Activated CD4-positive, alpha-beta T cell treated with anti-CD3 and anti-CD28 coated beads, Interleukin-2, amount 10 ng/mL, durations not matched to agents 7 days and 5 days (primary cell): ENCODE measurements at regions not wholly inside any gene's neighbourhood (a gene's known extent, or its start where the extent isn't known, plus 50 kb on each side); places are given as distances from the start of the nearest gene placed in this dataset.

Experiments used
- CTCF ChIA-PET: fragments of 350-600 bp; sonication (Branson Sonifier 250); formaldehyde crosslinking; loops from one replicate; lab custom pipeline; 2021; ENCODE audit warnings: antibody characterized with exemption; lab: Charles Lee
- POLR2A ChIA-PET: fragments of 350-600 bp; sonication (Branson Sonifier 250); formaldehyde crosslinking; loops from one replicate; lab custom pipeline; 2021; ENCODE audit warnings: antibody characterized with exemption; lab: Charles Lee
- DNase-seq: peaks from one replicate; pipeline ENCODE4 v3.0.0-alpha.2; 2020
- H3K27ac Mint-ChIP-seq: one replicate; pipeline ENCODE4 v1.8.0; 2021; ENCODE audit warnings: mild to moderate bottlenecking, moderate library complexity, mixed read lengths
- H3K27me3 Mint-ChIP-seq: one replicate; pipeline ENCODE4 v1.8.0; 2021; ENCODE audit warnings: mixed read lengths
- H3K36me3 Mint-ChIP-seq: one replicate; pipeline ENCODE4 v1.8.0; 2021; ENCODE audit warnings: low read depth, mixed read lengths
- H3K4me1 Mint-ChIP-seq: one replicate; pipeline ENCODE4 v1.8.0; 2021; ENCODE audit warnings: mixed read lengths
- H3K4me3 Mint-ChIP-seq: one replicate; pipeline ENCODE4 v1.8.0; 2021; ENCODE audit warnings: mild to moderate bottlenecking, moderate library complexity, mixed read lengths
- H3K9me3 Mint-ChIP-seq: one replicate; pipeline ENCODE4 v1.8.0; 2021; ENCODE audit warnings: mixed read lengths

DNA sequence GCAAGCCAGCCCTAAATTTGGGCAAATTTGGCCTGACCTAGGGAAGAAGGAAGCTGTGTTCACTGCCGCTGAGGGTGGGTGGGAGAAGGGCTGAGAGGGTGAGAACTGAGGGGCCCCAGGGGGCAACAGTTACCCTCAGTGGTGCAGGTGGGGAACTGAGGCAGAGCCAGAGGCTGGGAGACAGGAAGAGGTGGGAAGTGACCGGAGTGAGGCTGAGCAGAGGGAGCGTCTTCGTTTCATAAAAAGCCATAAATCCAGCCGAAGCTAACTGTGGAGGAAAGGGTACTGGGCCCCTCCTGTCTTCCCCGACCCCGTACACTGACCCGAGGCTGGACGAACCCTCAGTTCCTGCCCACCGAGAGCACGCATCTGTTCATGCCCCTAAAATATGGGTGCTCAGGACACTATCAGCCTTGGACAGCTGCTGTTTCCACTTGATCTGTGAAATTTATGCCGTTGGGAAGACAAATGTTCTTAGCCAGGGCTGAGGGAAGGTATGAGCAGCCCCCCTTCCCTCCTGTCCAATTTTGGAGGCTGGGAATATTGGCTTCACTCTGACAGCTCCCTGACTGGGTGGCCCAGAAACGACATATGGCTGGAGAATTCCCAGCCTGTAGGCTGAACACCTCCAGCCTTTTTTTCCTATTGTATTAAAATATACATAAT, 116.5 kb downstream of the KIF26A start:
- Mint-ChIP-seq H3K27me3 (peaks cover 17% of the 10 kb centered on the region), H3K27ac (no peak overlapping the region), H3K4me3 (no peak overlapping the region), H3K9me3 (peaks cover 2% of the 10 kb centered on the region), H3K4me1 (no peaks in the 10 kb centered on the region), H3K36me3 (no peaks in the 10 kb centered on the region)
- ChIA-PET POLR2A (no interaction called here), CTCF (no interaction called here)
- no peak for DNase-seq

DNA sequence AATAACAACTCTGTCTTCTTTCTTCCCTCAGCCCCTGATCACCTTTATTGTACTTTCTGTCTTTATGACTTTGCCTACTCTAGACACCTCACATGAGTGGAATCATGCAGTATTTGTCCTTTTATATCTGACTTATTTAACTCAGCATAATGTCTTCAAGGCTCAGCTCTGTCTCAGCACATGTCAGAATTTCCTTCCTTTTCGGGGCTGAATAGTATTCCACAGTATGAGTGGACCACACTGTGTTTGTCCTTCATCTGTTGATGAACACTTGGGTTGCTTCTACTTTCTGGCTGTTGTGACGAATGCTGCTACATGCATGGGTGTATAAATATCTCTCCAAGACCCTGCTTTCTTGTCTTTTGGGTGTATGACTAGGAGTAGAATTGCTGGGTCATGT, 117.6 kb downstream of the KIF26A start:
- H3K9me3 Mint-ChIP-seq, result peaks cover 2% of the 10 kb centered on the region
- DNase-seq, result no peak

DNA sequence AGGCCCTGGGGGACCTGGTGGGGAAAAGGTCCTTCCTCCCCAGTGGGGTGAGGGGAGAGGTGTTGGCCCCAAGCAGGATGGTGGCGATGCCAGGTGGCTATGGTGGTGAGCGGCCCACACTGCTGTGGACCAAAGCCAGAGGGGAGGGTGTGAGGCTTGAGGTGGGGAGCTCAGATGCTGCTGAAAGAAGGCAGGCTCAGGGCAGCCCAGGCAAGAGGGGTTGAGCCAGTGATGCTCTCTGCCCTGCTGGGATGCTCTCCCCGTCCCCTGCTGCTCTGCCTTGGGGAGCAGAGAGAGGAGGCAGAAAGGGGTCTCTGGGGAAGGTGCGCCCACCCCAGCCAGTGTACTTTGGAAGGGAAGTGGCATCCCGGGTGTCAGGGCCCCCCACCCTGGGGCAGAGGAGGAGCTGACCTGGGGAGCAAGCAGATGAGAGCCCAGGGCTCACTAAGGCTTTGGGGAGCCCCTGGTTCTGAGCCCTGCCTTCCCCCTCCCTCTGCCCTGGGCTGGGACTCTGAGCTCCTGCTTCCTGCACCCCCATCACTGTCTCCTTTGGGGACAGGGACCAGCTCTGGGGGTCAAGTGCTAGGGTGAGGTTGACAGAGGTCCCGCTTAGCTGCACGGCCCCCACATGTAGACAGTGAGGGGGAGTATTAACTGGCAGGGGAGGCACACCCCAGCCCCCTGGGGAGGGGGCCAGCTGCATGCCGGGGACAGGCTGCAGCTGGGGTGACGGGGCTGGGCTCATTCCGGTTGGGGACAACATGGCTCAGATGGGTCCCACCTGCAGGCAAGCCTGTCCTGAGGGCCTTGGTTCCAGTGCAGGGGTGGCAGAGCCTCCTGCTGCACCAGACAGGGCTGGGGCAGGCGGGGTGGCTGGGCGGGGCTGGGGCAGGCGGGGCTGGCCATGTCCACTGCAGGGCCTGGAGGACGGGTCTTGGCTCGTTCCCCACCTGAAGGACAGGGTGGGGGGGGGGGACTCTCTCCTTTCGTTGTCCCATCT, 124.4 kb downstream of the KIF26A start:
- no peaks in the 10 kb centered on the region for H3K36me3 Mint-ChIP-seq
- POLR2A ChIA-PET, result no interaction called here
- no peaks in the 10 kb centered on the region for H3K4me1 Mint-ChIP-seq
- no peaks in the 10 kb centered on the region for H3K9me3 Mint-ChIP-seq
- no peak for DNase-seq
- CTCF ChIA-PET, result interaction anchor here (0.5 kb wide), 1 partner anchor 895 kb away, joined by 3 read pairs; no protein-coding TSS in a partner anchor
- no peak overlapping the region for H3K27ac Mint-ChIP-seq
- H3K27me3 Mint-ChIP-seq, result peaks cover 14% of the 10 kb centered on the region
- H3K4me3 Mint-ChIP-seq, result no peak overlapping the region

More for the DNA sequence above, 117.6 kb downstream of the KIF26A start:
- Mint-ChIP-seq H3K4me1 (no peaks in the 10 kb centered on the region), H3K27ac (no peak overlapping the region), H3K36me3 (no peaks in the 10 kb centered on the region), H3K4me3 (no peak overlapping the region), H3K27me3 (peaks cover 19% of the 10 kb centered on the region)
- ChIA-PET CTCF (no interaction called here), POLR2A (no interaction called here)

DNA sequence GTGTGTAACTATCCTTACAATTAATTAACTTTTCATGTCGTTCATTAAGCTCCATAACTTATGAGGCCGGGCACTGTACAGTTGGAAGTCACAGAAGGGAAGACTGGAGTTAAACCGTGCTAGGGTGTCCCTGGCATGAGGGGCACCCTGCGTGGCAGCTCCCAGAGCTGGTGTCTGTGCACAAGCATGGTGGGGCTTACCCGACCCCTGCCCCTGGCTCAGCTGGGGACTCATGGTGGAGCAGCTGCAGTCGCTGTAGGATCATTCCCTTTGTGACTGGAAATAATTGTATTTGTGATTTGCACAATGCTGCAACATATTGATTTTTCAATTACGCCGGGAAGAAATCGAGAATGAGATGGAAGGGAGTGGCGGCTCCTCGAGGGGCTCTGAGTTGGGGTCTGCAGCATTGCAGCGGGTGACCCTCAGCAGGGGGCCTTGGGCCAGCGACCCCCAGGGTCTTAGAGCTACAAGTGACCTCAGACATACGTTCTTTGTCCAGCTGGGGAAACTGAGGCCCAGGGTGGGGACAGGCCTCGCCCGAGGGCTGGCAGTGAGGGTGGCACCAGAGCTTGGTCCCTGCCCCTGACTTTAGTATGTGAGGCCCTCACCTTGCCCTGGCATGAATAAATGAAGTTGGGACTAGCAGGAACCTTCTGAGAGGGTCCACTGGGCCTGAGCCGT, 125.4 kb downstream of the KIF26A start:
- H3K4me3 Mint-ChIP-seq, result no peak overlapping the region
- no peaks in the 10 kb centered on the region for H3K9me3 Mint-ChIP-seq
- POLR2A ChIA-PET, result no interaction called here
- no peak for DNase-seq
- H3K27me3 Mint-ChIP-seq, result peaks cover 9% of the 10 kb centered on the region
- CTCF ChIA-PET, result interaction anchor here (0.5 kb wide), 1 partner anchor 896 kb away, joined by 3 read pairs; no protein-coding TSS in a partner anchor
- H3K36me3 Mint-ChIP-seq, result no peaks in the 10 kb centered on the region
- H3K4me1 Mint-ChIP-seq, result peaks cover 3% of the 10 kb centered on the region
- no peak overlapping the region for H3K27ac Mint-ChIP-seq

DNA sequence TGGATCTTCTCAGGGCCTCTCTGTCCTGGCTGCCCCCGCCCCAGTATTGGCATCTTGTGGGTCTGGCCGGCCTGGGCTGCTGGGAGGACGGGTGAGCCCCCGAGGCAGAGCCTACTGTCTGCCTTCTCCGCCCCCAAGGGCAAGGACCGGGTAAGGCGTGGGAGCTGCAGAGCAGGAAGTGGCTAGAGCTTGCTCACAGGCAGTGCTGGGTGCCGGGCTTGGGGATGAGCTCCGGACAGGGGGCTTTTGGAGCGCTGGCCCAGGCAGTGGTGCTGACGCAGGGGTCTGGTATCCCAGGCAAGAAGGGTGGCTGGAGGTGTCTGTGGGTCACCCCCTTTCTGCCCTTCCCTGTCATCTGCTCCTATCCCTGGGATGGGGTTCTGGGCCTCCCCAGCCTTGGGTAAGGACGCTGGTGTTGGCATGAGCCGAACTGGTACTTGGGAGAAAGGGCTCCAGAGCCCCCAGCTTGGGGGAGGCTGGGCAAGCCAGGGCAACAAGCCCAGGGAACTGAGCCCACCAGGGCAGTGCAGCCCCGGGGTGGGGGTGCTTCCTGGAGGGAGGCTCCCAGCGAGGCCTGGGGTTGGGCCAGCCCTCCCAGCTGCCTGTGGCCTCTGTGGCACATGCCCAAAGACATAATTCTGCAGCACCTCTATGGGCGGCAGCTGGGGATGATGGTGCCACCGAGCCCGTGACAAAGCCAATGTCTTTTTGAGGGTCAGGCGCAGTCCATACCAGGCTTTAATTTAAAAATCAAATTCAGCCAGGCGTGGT, 126.3 kb downstream of the KIF26A start:
- H3K4me1 Mint-ChIP-seq, result peaks cover 3% of the 10 kb centered on the region
- H3K27me3 Mint-ChIP-seq, result peaks cover 2% of the 10 kb centered on the region
- DNase-seq, result no peak
- ChIA-PET POLR2A (no interaction called here), CTCF (no interaction called here)
- H3K9me3 Mint-ChIP-seq, result no peaks in the 10 kb centered on the region
- H3K36me3 Mint-ChIP-seq, result no peaks in the 10 kb centered on the region
- H3K27ac Mint-ChIP-seq, result no peak overlapping the region
- H3K4me3 Mint-ChIP-seq, result no peak overlapping the region

DNA sequence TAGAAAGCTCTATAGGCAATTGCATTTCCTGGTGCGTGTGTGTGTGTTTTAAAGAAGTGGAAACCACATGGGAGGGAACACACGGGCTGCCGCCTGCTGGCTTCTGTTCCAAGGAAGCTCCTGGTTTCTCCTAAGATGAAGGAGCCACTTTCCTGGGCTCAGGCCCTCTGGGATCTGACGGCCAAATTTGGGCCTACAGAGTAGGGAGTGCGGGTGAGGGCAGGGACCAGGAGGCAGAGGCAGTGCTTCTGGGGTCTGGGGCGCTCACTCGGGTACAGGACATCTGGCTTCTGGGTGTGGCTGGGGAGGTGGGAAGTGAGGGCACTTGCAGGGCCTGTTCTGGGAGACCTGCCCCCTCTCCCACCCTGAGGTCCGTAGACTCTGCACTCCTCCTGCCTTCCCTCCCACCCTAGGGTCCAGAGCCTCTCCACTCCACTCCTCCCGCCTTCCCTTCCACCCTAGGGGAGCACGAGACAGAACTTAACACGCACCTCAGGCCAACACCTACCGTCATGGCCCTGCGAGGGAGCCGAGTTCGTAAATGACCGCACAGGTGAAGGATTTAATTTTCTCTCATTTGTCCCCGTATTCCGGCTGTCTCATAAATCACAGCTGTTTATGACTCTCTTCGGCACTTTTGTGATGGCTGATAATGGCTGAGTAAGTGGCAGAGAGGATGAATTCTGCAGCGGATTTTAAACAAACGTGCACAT, 127.7 kb downstream of the KIF26A start:
- Mint-ChIP-seq H3K4me3 (no peak overlapping the region), H3K9me3 (no peaks in the 10 kb centered on the region), H3K36me3 (no peaks in the 10 kb centered on the region), H3K27ac (no peak overlapping the region), H3K4me1 (peaks cover 3% of the 10 kb centered on the region), H3K27me3 (no peaks in the 10 kb centered on the region)
- POLR2A ChIA-PET, result no interaction called here
- CTCF ChIA-PET, result no interaction called here
- DNase-seq, result no peak

DNA sequence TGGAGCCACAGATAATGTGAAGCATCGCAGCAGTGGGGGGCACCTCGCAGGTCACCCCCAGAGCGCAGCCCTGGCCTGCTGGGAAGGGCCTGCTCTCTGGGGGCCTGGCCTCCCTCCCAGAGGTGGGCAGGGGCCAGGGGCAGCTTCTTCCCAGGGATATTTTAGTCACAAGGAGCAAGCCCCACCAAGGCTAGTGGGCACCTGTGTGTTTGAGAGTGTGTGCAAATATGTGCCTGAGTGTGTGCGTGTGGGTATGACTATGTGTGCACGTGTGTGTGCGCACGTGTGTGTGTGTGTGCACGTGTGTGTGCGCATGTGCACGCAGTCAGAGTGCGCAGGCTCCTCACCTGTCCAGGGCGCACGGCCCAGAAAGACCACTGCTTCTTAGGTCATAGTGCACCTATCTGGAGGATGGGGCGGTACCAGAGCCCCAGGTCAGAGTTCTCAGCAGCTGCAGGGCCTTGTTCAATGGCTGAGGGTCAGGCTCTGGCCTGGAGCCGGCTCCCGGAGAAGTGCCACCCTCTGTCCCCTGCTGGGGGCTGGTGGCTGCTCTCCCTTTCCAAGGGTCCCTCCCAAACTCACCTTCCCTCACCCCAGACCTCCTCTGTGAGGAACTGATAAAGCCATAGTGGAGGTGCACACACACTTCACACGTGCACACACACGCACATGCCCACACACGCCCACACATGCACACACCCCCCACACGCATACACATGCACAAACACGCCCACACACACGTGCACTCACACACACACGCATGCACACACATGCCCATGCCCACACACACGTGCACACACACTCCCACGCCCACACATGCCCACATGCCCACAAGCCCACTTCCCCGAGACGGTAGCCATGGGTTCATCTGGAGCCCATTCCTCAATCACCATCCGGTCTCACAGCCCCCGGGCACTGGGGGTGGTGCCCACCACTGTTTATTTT, 128.5 kb downstream of the KIF26A start:
- CTCF ChIA-PET, result no interaction called here
- H3K27ac Mint-ChIP-seq, result no peak overlapping the region

DNA sequence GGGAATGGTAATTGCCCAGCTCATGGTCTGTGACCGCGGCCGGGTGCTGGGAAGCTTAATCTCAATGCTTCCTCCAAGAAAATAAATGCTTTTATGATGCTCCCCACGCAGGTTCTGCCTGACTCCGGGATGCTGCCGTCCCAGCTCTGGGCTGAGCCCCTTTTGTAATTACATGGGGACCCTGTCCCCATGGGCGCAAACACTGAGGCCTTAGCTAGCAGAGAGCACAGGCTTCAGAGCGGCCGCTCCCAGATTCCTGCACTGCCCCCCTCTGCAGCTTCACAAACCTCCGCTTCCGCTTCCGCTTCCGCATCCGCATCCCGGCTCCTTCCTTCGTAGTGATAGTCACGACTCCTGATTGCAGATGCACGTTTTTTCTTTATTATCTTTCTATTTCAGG, 129.5 kb downstream of the KIF26A start:
- no peaks in the 10 kb centered on the region for H3K36me3 Mint-ChIP-seq
- no peak overlapping the region for H3K27ac Mint-ChIP-seq
- H3K27me3 Mint-ChIP-seq, result peaks cover 3% of the 10 kb centered on the region
- H3K9me3 Mint-ChIP-seq, result no peaks in the 10 kb centered on the region
- POLR2A ChIA-PET, result no interaction called here
- H3K4me1 Mint-ChIP-seq, result peaks cover 3% of the 10 kb centered on the region
- DNase-seq, result no peak
- CTCF ChIA-PET, result no interaction called here
- no peak overlapping the region for H3K4me3 Mint-ChIP-seq

More for the DNA sequence above, 128.5 kb downstream of the KIF26A start:
- POLR2A ChIA-PET, result no interaction called here
- DNase-seq, result no peak
- Mint-ChIP-seq H3K36me3 (no peaks in the 10 kb centered on the region), H3K9me3 (no peaks in the 10 kb centered on the region), H3K4me1 (peaks cover 3% of the 10 kb centered on the region), H3K27me3 (no peaks in the 10 kb centered on the region), H3K4me3 (no peak overlapping the region)

DNA sequence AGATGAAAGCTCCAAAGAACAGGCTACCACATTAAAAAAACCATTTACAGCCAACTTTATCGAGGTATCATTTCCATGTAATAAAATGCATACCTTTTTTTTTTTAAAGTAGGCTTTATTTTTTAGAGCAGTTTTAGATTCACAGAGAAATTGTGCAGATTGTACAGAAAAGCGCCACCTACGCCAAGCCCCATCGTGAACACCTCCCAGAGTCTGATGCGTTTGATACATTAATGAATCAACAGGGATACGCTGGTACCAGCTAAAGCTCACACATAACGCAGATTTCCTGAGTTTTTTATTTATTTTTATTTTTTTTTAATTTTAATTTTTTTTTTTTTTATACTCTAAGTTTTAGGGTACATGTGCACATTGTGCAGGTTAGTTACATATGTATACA, 129.9 kb downstream of the KIF26A start:
- CTCF ChIA-PET, result no interaction called here
- no peaks in the 10 kb centered on the region for H3K36me3 Mint-ChIP-seq
- peaks cover 3% of the 10 kb centered on the region for H3K27me3 Mint-ChIP-seq
- peaks cover 3% of the 10 kb centered on the region for H3K4me1 Mint-ChIP-seq
- DNase-seq, result no peak
- POLR2A ChIA-PET, result no interaction called here
- H3K9me3 Mint-ChIP-seq, result no peaks in the 10 kb centered on the region
- no peak overlapping the region for H3K4me3 Mint-ChIP-seq
- no peak overlapping the region for H3K27ac Mint-ChIP-seq

DNA sequence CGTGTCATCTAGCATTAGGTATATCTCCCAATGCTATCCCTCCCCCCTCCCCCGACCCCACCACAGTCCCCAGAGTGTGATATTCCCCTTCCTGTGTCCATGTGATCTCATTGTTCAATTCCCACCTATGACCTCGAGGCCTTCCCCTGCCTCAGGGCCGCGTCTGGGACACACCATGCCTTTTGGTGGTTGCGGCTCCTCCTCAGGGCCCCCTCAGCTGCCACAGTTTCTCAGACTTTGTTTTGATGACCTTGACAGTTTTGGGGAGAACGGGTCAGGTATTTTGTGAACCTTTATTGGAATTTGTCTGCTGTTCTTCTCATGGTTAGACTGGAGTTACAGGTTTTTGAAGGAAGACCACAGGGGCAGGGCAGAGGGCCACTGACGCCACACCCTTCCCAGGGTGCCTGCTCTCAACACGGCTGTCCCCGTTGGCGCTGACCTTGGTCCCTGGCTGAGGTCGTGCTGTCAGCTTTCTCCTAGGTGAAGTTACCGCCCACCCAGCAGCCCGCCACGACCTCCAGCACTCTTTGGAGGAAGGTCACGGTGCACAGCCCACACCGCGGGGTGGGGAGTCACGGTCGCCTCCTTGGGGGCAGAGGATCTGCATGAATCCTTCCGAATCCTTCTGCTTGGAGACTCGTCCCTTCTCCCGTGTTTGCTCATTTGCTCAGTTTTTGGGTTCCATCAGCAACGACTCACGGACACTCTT, 130.5 kb downstream of the KIF26A start:
- Mint-ChIP-seq H3K4me3 (no peak overlapping the region), H3K27me3 (peaks cover 3% of the 10 kb centered on the region), H3K4me1 (peaks cover 3% of the 10 kb centered on the region), H3K9me3 (no peaks in the 10 kb centered on the region), H3K36me3 (no peaks in the 10 kb centered on the region), H3K27ac (no peak overlapping the region)
- CTCF ChIA-PET, result no interaction called here
- POLR2A ChIA-PET, result no interaction called here
- no peak for DNase-seq
